Eye (tissue), 1 donor: ENCODE measurements at regions not wholly inside any gene's neighbourhood (a gene's known extent, or its start where the extent isn't known, plus 50 kb on each side); places are given as distances from the start of the nearest gene placed in this dataset.
A peak's percentile ranks its signal among the peaks of the same experiment; 100 is the strongest.

Experiments used
- DNase-seq: peaks from one replicate; pipeline ENCODE4 v3.0.0-alpha.2; 2015

- no peak for DNase-seq
These were observed 74.0 kb upstream of the ADGRF1 start for GRCh38 chr6:47116086-47116485.

GRCh38 chr6:47114460-47114859 is 72.3 kb upstream of the ADGRF1 start:
- DNase-seq, result no peak

- no peak for DNase-seq
These were observed 70.2 kb upstream of the ADGRF1 start for GRCh38 chr6:47112317-47112716.

- DNase-seq, result no peak
These were observed 69.6 kb upstream of the ADGRF1 start for GRCh38 chr6:47111685-47112084.

GRCh38 chr6:47109281-47109680 is 67.1 kb upstream of the ADGRF1 start:
- DNase-seq, result no peak

- no peak for DNase-seq
These were observed 64.6 kb upstream of the ADGRF1 start for GRCh38 chr6:47106721-47107197.

GRCh38 chr6:47106216-47106615 is 64.1 kb upstream of the ADGRF1 start:
- DNase-seq, result no peak

GRCh38 chr6:47105469-47106178 is 63.5 kb upstream of the ADGRF1 start:
- DNase-seq, result no peak

GRCh38 chr6:47103931-47104330 is 61.8 kb upstream of the ADGRF1 start:
- no peak for DNase-seq

GRCh38 chr6:47102331-47102730 is 60.2 kb upstream of the ADGRF1 start:
- no peak for DNase-seq

- DNase-seq, result no peak
These were observed 56.5 kb upstream of the ADGRF1 start for GRCh38 chr6:47098570-47098993.

GRCh38 chr6:47097092-47097945 is 55.2 kb upstream of the ADGRF1 start:
- peak; percentile 91 for DNase-seq

GRCh38 chr6:47096211-47096895 is 54.2 kb upstream of the ADGRF1 start:
- no peak for DNase-seq

GRCh38 chr6:47094241-47094925 is 52.3 kb upstream of the ADGRF1 start:
- DNase-seq, result no peak

- no peak for DNase-seq
These were observed 51.0 kb upstream of the ADGRF1 start for GRCh38 chr6:47093169-47093568.

- DNase-seq, result no peak
These were observed 49.9 kb upstream of the ADGRF1 start for GRCh38 chr6:47091886-47092668.
